WTC11 (cell line): ENCODE measurements at regions not wholly inside any gene's neighbourhood (a gene's known extent, or its start where the extent isn't known, plus 50 kb on each side); places are given as distances from the start of the nearest gene placed in this dataset.

Experiments used
- ATAC-seq: fragments of 200-7000 bp; cut with Tn5 transposase; 2 replicates; pipeline ENCODE4 v1.10.0; 2021; ENCODE audit warnings: mild to moderate bottlenecking, moderate library complexity
- CTCF ChIA-PET: fragments of 300-600 bp; sonication (Branson Sonifier 250); formaldehyde crosslinking; loops from one replicate; lab custom pipeline; 2021; ENCODE audit warnings: antibody characterized with exemption; lab: Charles Lee
- POLR2A ChIA-PET: fragments of 350-600 bp; sonication (Branson Sonifier 250); formaldehyde crosslinking; loops from one replicate; lab custom pipeline; 2021; ENCODE audit warnings: antibody characterized with exemption; lab: Charles Lee
- DNase-seq: peaks from one replicate; pipeline ENCODE4 v3.0.0; 2021; ENCODE audit warnings: low spot score
- H3K27ac Mint-ChIP-seq: 2 replicates; pipeline ENCODE4 v1.8.0; 2021; ENCODE audit warnings: mixed read lengths
- H3K27me3 Mint-ChIP-seq: 2 replicates; pipeline ENCODE4 v1.8.0; 2021; ENCODE audit warnings: low read depth, mild to moderate bottlenecking, moderate library complexity, mixed read lengths
- H3K36me3 Mint-ChIP-seq: 2 replicates; pipeline ENCODE4 v1.8.0; 2021; ENCODE audit warnings: mixed read lengths
- H3K4me1 Mint-ChIP-seq: 2 replicates; pipeline ENCODE4 v1.8.0; 2022; ENCODE audit warnings: mixed read lengths
- H3K4me3 Mint-ChIP-seq: 2 replicates; pipeline ENCODE4 v1.8.0; 2021; ENCODE audit warnings: mild to moderate bottlenecking, moderate library complexity, mixed read lengths
- H3K9me3 Mint-ChIP-seq: 2 replicates; pipeline ENCODE4 v1.8.0; 2021; ENCODE audit warnings: mixed read lengths
- ATF1 ChIP-seq: sonication (generic); formaldehyde crosslinking; IDR thresholded peaks from 2 replicates; pipeline ENCODE4 v1.8.1; 2023; ENCODE audit warnings: mild to moderate bottlenecking, moderate library complexity, missing genetic modification reagents
- E2F4 ChIP-seq: sonication (generic); formaldehyde crosslinking; IDR thresholded peaks from 2 replicates; pipeline ENCODE4 v1.8.1; 2022; ENCODE audit warnings: low read depth, mild to moderate bottlenecking, moderate library complexity, missing genetic modification reagents, borderline replicate concordance
- FOXP1 ChIP-seq: sonication (generic); formaldehyde crosslinking; IDR thresholded peaks from 2 replicates; pipeline ENCODE4 v1.8.0; 2022; ENCODE audit warnings: missing genetic modification reagents, mild to moderate bottlenecking, moderate library complexity, borderline replicate concordance
- GRHL2 ChIP-seq: fragments of 250-450 bp; sonication (Bioruptor Pico); IDR thresholded peaks from 2 replicates; pipeline ENCODE4 v1.8.0; 2022; ENCODE audit warnings: mild to moderate bottlenecking, moderate library complexity; ENCODE audit not compliant: insufficient replicate concordance, severe bottlenecking
- HMGA2 ChIP-seq: fragments of 250-450 bp; sonication (Bioruptor Pico); IDR thresholded peaks from 2 replicates; pipeline ENCODE4 v1.4.0; 2021; ENCODE audit warnings: mild to moderate bottlenecking, moderate library complexity
- IRF2 ChIP-seq: sonication (generic); formaldehyde crosslinking; IDR thresholded peaks from 2 replicates; pipeline ENCODE4 v1.8.0; 2022; ENCODE audit warnings: low read depth, missing genetic modification reagents, borderline replicate concordance
- JUN ChIP-seq: sonication (generic); formaldehyde crosslinking; IDR thresholded peaks from 2 replicates; pipeline ENCODE4 v1.8.0; 2023; ENCODE audit warnings: mild to moderate bottlenecking, missing genetic modification reagents
- KAT7 ChIP-seq: sonication (generic); formaldehyde crosslinking; IDR thresholded peaks from 2 replicates; pipeline ENCODE4 v1.8.1; 2023; ENCODE audit warnings: missing genetic modification reagents, mild to moderate bottlenecking, borderline replicate concordance
- NFYB ChIP-seq: sonication (generic); formaldehyde crosslinking; conservative IDR thresholded peaks from 2 replicates; pipeline ENCODE4 v1.8.0; 2022; ENCODE audit warnings: low read depth, missing genetic modification reagents
- OVOL2 ChIP-seq: fragments of 250-450 bp; sonication (Bioruptor Pico); IDR thresholded peaks from 2 replicates; pipeline ENCODE4 v1.9.0; 2021; ENCODE audit warnings: mild to moderate bottlenecking, borderline replicate concordance
- RORB ChIP-seq: fragments of 250-450 bp; sonication (Bioruptor Pico); IDR thresholded peaks from 2 replicates; pipeline ENCODE4 v1.9.0; 2021; ENCODE audit warnings: mild to moderate bottlenecking
- SOX15 ChIP-seq: fragments of 250-450 bp; sonication (Bioruptor Pico); IDR thresholded peaks from 2 replicates; pipeline ENCODE4 v1.9.0; 2021; ENCODE audit warnings: mild to moderate bottlenecking
- SP1 ChIP-seq: sonication (generic); formaldehyde crosslinking; conservative IDR thresholded peaks from 2 replicates; pipeline ENCODE4 v1.8.1; 2022; ENCODE audit warnings: missing genetic modification reagents
- STAT6 ChIP-seq: sonication (generic); formaldehyde crosslinking; conservative IDR thresholded peaks from 2 replicates; pipeline ENCODE4 v1.8.1; 2023; ENCODE audit warnings: mild to moderate bottlenecking, low read depth, missing genetic modification reagents, moderate library complexity
- ZNF232 ChIP-seq: sonication (generic); formaldehyde crosslinking; IDR thresholded peaks from 2 replicates; pipeline ENCODE4 v1.8.0; 2022; ENCODE audit warnings: mild to moderate bottlenecking, missing genetic modification reagents
- ZNF671 ChIP-seq: fragments of 250-450 bp; sonication (Bioruptor Pico); IDR thresholded peaks from 2 replicates; pipeline ENCODE4 v1.8.0; 2021; ENCODE audit warnings: mild to moderate bottlenecking
- TF ChIP-seq, protein P1 (sequence below): sonication (generic); formaldehyde crosslinking; IDR thresholded peaks from 2 replicates; pipeline ENCODE4 v1.8.0; 2022; ENCODE audit warnings: mild to moderate bottlenecking, missing genetic modification reagents
- TF ChIP-seq, protein P2 (sequence below): sonication (generic); formaldehyde crosslinking; IDR thresholded peaks from 2 replicates; pipeline ENCODE4 v1.8.1; 2022; ENCODE audit warnings: missing genetic modification reagents, borderline replicate concordance
- TF ChIP-seq, protein P3 (sequence below): sonication (generic); formaldehyde crosslinking; IDR thresholded peaks from 2 replicates; pipeline ENCODE4 v1.8.0; 2022; ENCODE audit warnings: mild to moderate bottlenecking, missing genetic modification reagents
- TF ChIP-seq, protein P4 (sequence below): sonication (generic); formaldehyde crosslinking; IDR thresholded peaks from 2 replicates; pipeline ENCODE4 v1.8.0; 2022; ENCODE audit warnings: mild to moderate bottlenecking, missing genetic modification reagents
- TF ChIP-seq, protein P5 (sequence below): fragments of 250-450 bp; sonication (Bioruptor Pico); IDR thresholded peaks from 2 replicates; pipeline ENCODE4 v2.1.2; 2022; ENCODE audit warnings: mild to moderate bottlenecking, moderate library complexity

DNA sequence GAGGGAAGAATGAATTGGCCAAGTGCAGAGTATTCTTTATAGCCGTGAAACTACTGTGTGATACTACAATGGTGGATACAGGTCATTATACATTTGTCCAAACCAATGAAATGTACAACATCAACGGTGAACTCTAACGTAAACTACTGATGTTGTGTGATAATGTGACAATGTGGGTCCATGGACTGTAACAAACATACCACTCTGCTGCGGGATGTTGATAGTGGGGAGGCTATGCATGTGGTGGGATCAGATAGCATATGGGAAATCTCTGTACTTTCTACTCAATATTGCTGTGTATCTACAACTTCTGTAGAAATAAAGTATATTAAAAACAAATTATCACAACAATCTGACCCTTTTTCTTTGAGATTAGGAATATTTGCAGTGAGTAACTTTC is 101.1 kb downstream of the TEX13C start:
- H3K4me1 Mint-ChIP-seq: peaks cover 2% of the 10 kb centered on the region; the same call in 1 of the 2 replicates
- H3K9me3 Mint-ChIP-seq: peaks cover 16% of the 10 kb centered on the region
- H3K27ac Mint-ChIP-seq: no peak overlapping the region
- no peak for DNase-seq
- TF ChIP-seq HMGA2 (CRISPR knock-in tag) (no peak), GRHL2 (CRISPR knock-in tag) (no peak), SOX15 (CRISPR knock-in tag) (no peak), ATF1 (CRISPR knock-in tag) (no peak), OVOL2 (CRISPR knock-in tag) (no peak), FOXP1 (CRISPR knock-in tag) (no peak), ZNF671 (CRISPR knock-in tag) (no peak), E2F4 (CRISPR knock-in tag) (no peak)
- TF ChIP-seq, protein P1, sequence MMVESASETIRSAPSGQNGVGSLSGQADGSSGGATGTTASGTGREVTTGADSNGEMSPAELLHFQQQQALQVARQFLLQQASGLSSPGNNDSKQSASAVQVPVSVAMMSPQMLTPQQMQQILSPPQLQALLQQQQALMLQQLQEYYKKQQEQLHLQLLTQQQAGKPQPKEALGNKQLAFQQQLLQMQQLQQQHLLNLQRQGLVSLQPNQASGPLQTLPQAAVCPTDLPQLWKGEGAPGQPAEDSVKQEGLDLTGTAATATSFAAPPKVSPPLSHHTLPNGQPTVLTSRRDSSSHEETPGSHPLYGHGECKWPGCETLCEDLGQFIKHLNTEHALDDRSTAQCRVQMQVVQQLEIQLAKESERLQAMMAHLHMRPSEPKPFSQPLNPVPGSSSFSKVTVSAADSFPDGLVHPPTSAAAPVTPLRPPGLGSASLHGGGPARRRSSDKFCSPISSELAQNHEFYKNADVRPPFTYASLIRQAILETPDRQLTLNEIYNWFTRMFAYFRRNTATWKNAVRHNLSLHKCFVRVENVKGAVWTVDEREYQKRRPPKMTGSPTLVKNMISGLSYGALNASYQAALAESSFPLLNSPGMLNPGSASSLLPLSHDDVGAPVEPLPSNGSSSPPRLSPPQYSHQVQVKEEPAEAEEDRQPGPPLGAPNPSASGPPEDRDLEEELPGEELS: no peak
- TF ChIP-seq, all 79 proteins: peak for 0
- no peak for ATAC-seq
- Mint-ChIP-seq H3K27me3 (no peaks in the 10 kb centered on the region), H3K36me3 (no peaks in the 10 kb centered on the region), H3K4me3 (no peak overlapping the region)
- ChIA-PET POLR2A (no interaction called here), CTCF (no interaction called here)

- ChIA-PET POLR2A (no interaction called here), CTCF (no interaction called here)
- DNase-seq (no peak), ATAC-seq (no peak)
- Mint-ChIP-seq H3K36me3 (no peaks in the 10 kb centered on the region), H3K9me3 (peaks cover 16% of the 10 kb centered on the region), H3K27ac (no peak overlapping the region), H3K4me3 (no peak overlapping the region), H3K27me3 (no peaks in the 10 kb centered on the region), H3K4me1 (peaks cover 3% of the 10 kb centered on the region; the same call in 1 of the 2 replicates)
- TF ChIP-seq HMGA2 (CRISPR knock-in tag) (no peak), JUN (CRISPR knock-in tag) (no peak), KAT7 (CRISPR knock-in tag) (no peak), RORB (CRISPR knock-in tag) (no peak), IRF2 (CRISPR knock-in tag) (no peak), SP1 (CRISPR knock-in tag) (no peak), NFYB (CRISPR knock-in tag) (no peak), ZNF232 (CRISPR knock-in tag) (no peak), STAT6 (CRISPR knock-in tag) (no peak)
- TF ChIP-seq, protein P2, sequence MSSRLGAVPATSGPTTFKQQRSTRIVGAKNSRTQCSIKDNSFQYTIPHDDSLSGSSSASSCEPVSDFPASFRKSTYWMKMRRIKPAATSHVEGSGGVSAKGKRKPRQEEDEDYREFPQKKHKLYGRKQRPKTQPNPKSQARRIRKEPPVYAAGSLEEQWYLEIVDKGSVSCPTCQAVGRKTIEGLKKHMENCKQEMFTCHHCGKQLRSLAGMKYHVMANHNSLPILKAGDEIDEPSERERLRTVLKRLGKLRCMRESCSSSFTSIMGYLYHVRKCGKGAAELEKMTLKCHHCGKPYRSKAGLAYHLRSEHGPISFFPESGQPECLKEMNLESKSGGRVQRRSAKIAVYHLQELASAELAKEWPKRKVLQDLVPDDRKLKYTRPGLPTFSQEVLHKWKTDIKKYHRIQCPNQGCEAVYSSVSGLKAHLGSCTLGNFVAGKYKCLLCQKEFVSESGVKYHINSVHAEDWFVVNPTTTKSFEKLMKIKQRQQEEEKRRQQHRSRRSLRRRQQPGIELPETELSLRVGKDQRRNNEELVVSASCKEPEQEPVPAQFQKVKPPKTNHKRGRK (CRISPR knock-in tag): no peak
- TF ChIP-seq, protein P3, sequence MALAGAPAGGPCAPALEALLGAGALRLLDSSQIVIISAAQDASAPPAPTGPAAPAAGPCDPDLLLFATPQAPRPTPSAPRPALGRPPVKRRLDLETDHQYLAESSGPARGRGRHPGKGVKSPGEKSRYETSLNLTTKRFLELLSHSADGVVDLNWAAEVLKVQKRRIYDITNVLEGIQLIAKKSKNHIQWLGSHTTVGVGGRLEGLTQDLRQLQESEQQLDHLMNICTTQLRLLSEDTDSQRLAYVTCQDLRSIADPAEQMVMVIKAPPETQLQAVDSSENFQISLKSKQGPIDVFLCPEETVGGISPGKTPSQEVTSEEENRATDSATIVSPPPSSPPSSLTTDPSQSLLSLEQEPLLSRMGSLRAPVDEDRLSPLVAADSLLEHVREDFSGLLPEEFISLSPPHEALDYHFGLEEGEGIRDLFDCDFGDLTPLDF: no peak
- TF ChIP-seq, protein P4, sequence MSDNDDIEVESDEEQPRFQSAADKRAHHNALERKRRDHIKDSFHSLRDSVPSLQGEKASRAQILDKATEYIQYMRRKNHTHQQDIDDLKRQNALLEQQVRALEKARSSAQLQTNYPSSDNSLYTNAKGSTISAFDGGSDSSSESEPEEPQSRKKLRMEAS (CRISPR knock-in tag): no peak
- TF ChIP-seq, protein P5, sequence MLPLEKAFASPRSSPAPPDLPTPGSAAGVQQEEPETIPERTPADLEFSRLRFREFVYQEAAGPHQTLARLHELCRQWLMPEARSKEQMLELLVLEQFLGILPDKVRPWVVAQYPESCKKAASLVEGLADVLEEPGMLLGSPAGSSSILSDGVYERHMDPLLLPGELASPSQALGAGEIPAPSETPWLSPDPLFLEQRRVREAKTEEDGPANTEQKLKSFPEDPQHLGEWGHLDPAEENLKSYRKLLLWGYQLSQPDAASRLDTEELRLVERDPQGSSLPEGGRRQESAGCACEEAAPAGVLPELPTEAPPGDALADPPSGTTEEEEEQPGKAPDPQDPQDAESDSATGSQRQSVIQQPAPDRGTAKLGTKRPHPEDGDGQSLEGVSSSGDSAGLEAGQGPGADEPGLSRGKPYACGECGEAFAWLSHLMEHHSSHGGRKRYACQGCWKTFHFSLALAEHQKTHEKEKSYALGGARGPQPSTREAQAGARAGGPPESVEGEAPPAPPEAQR: no peak
Measured at GRCh38 chrX:125422986-125423385, 103.3 kb downstream of the TEX13C start.
